GM12878 (cell line): ENCODE measurements at regions not wholly inside any gene's neighbourhood (a gene's known extent, or its start where the extent isn't known, plus 50 kb on each side); places are given as distances from the start of the nearest gene placed in this dataset.
A peak's percentile ranks its signal among the peaks of the same experiment; 100 is the strongest.

Experiments used
- ATAC-seq: fragments of 200-7000 bp; cut with Tn5 transposase; 3 replicates; pipeline ENCODE4 v1.9.1; 2020; ENCODE audit warnings: mild to moderate bottlenecking, moderate library complexity
- BruUV-seq: library from RNA; stranded (reverse); fragments of 400-500 nt; replicated peaks from 2 replicates; lab custom pipeline; 2021; lab: Mats Ljungman, UMichigan
- CTCF ChIA-PET: fragments of 300-600 bp; sonication (Branson Sonifier 250); formaldehyde crosslinking; extraction: SDS; loops from one replicate; lab custom pipeline; 2021; ENCODE audit warnings: inconsistent platforms; lab: Yijun Ruan, JAX
- POLR2A ChIA-PET: fragments of 350-600 bp; formaldehyde crosslinking; extraction: SDS; loops from one replicate; lab custom pipeline; 2021; ENCODE audit warnings: inconsistent platforms; lab: Charles Lee
- RAD21 ChIA-PET: fragments of 300-600 bp; sonication (Branson Sonifier 250); formaldehyde crosslinking; loops from one replicate; lab custom pipeline; 2023; ENCODE audit warnings: antibody characterized with exemption; ENCODE audit not compliant: unreplicated experiment; lab: Charles Lee
- SMC1A ChIA-PET: fragments of 300-600 bp; sonication (Branson Sonifier 250); formaldehyde crosslinking; loops from one replicate; lab custom pipeline; 2023; ENCODE audit not compliant: unreplicated experiment, uncharacterized antibody; lab: Charles Lee
- DNase-seq: peaks from one replicate; pipeline ENCODE4 v3.0.0-alpha.2; 2011; ENCODE audit warnings: low read depth, low spot score
- FAIRE-seq: peaks from 3 replicates; lab custom pipeline; 2011; peaks lifted over from hg19 to GRCh38; lab: Jason Lieb, UNC
- H2AFZ ChIP-seq: 2 replicates; pipeline ENCODE4 v1.6.0; 2011; ENCODE audit warnings: low read depth, low read length, control low read depth; ENCODE audit not compliant: control insufficient read depth
- H3K27ac ChIP-seq: 2 replicates; pipeline ENCODE4 v1.5.1; 2011; ENCODE audit warnings: control low read depth; ENCODE audit not compliant: control insufficient read depth, insufficient read depth
- H3K27me3 ChIP-seq, 2 experiments: replicated peaks in 1 of 2; 2 replicates each; pipeline versions ENCODE4 v1.6.0 to v1.6.1; 2011; ENCODE audit warnings: low read length in 1 of 2; ENCODE audit not compliant: control insufficient read depth in 2 of 2, insufficient read depth in 2 of 2
- H3K36me3 ChIP-seq, 2 experiments: 2 replicates each; pipeline ENCODE4 v1.5.1; 2011; ENCODE audit warnings: low read length in 1 of 2; ENCODE audit not compliant: control insufficient read depth in 2 of 2, insufficient read depth in 2 of 2
- H3K4me1 ChIP-seq: 2 replicates; pipeline ENCODE4 v1.6.1; 2011; ENCODE audit warnings: mild to moderate bottlenecking, low read length, moderate library complexity, mixed read lengths; ENCODE audit not compliant: control insufficient read depth, insufficient read depth
- H3K4me2 ChIP-seq: 2 replicates; pipeline ENCODE4 v1.6.0; 2011; ENCODE audit warnings: control low read depth; ENCODE audit not compliant: control insufficient read depth, insufficient read depth
- H3K4me3 ChIP-seq: fragments of 200-600 bp; sonication (generic); 2 replicates; pipeline ENCODE4 v1.5.1; 2016
- H3K79me2 ChIP-seq: 2 replicates; pipeline ENCODE4 v1.6.0; 2011; ENCODE audit warnings: low read length; ENCODE audit not compliant: control insufficient read depth, insufficient read depth
- H3K9ac ChIP-seq: 2 replicates; pipeline ENCODE4 v1.8.0; 2011; ENCODE audit warnings: low read length, control low read depth, mixed read lengths; ENCODE audit not compliant: control insufficient read depth, insufficient read depth
- H3K9me3 ChIP-seq: replicated peaks from 3 replicates; pipeline ENCODE4 v1.5.1; 2011; ENCODE audit warnings: mild to moderate bottlenecking, low read length; ENCODE audit not compliant: control insufficient read depth, insufficient read depth
- H4K20me1 ChIP-seq: 2 replicates; pipeline ENCODE4 v1.6.0; 2011; ENCODE audit not compliant: control insufficient read depth, insufficient read depth
- CEBPB ChIP-seq, 2 experiments: fragments of 150-350 bp in 1 of 2; IDR thresholded peaks; 2 replicates each; pipeline ENCODE4 v1.6.1; 2012 to 2014; ENCODE audit warnings: low read depth in 2 of 2, low read length in 2 of 2, borderline replicate concordance in 1 of 2, inconsistent platforms in 1 of 2
- CHD1 ChIP-seq: IDR thresholded peaks from 2 replicates; pipeline ENCODE4 v1.6.1; 2012; ENCODE audit warnings: low read depth, low read length, improper control_type of control experiment
- CHD2 ChIP-seq: IDR thresholded peaks from 2 replicates; pipeline ENCODE4 v1.6.1; 2011; ENCODE audit warnings: low read depth, low read length, improper control_type of control experiment, borderline replicate concordance
- ETV6 ChIP-seq, 2 experiments: fragments of 450-650 bp in 1 of 2; IDR thresholded peaks in 1 of 2; conservative IDR thresholded peaks in 1 of 2; 2 replicates each; pipeline ENCODE4 v1.6.1; 2014; ENCODE audit warnings: antibody characterized with exemption in 1 of 2, borderline replicate concordance in 1 of 2, low read depth in 1 of 2, mild to moderate bottlenecking in 1 of 2, moderate library complexity in 1 of 2
- EZH2 ChIP-seq: IDR thresholded peaks from 2 replicates; pipeline ENCODE4 v1.6.1; 2012; ENCODE audit warnings: low read depth, mild to moderate bottlenecking, control low read depth, inconsistent platforms, low read length, borderline replicate concordance; ENCODE audit not compliant: control insufficient read depth
- PML ChIP-seq: IDR thresholded peaks from 2 replicates; pipeline ENCODE4 v1.6.1; 2012; ENCODE audit warnings: low read length, inconsistent platforms
- RB1 ChIP-seq: fragments of 450-650 bp; formaldehyde crosslinking; IDR thresholded peaks from 2 replicates; pipeline ENCODE4 v1.6.1; 2017; ENCODE audit warnings: mild to moderate bottlenecking, borderline replicate concordance
- SMARCA5 ChIP-seq: fragments of 450-650 bp; IDR thresholded peaks from 2 replicates; pipeline ENCODE4 v1.6.1; 2017; ENCODE audit warnings: mild to moderate bottlenecking
- ZBED1 ChIP-seq: IDR thresholded peaks from 2 replicates; pipeline ENCODE4 v1.6.1; 2016; ENCODE audit warnings: borderline replicate concordance
- ZSCAN29 ChIP-seq: fragments of 450-650 bp; IDR thresholded peaks from 2 replicates; pipeline ENCODE4 v1.6.1; 2017; ENCODE audit warnings: mild to moderate bottlenecking, moderate library complexity
- ZZZ3 ChIP-seq: IDR thresholded peaks from 2 replicates; pipeline ENCODE4 v1.6.1; 2011; ENCODE audit warnings: low read depth; ENCODE audit not compliant: control insufficient read depth, insufficient read length
- WGBS: methylation state at CpG from one replicate; pipeline ENCODE4 v1.1.6; 2016; ENCODE audit warnings: low lambda C conversion rate; ENCODE audit not compliant: insufficient replicate concordance, insufficient coverage; ENCODE audit errors: missing lambda C conversion rate; 5-methylcytosine and 5-hydroxymethylcytosine counted together
- in situ Hi-C: fragments of 300-500 bp; cut with MboI; formaldehyde crosslinking; loops from 9 replicates; pipeline ENCODE4 v1.14.3; 2018; ENCODE audit warnings: mixed read lengths
- intact Hi-C: fragments of 100-400 bp; cut with micrococcal nuclease; formaldehyde crosslinking; loops from one replicate; pipeline ENCODE4 v1.14.2; 2022; ENCODE audit not compliant: unreplicated experiment
- TF ChIP-seq, protein P1 (sequence below): fragments of 450-650 bp; IDR thresholded peaks from 2 replicates; pipeline ENCODE4 v1.6.1; 2016; ENCODE audit warnings: mild to moderate bottlenecking
- TF ChIP-seq, protein P2 (sequence below): IDR thresholded peaks from 2 replicates; pipeline ENCODE4 v1.6.1; 2012; ENCODE audit warnings: mild to moderate bottlenecking, low read depth, low read length
- TF ChIP-seq, protein P3 (sequence below): fragments of 450-650 bp; IDR thresholded peaks from 2 replicates; pipeline ENCODE4 v1.6.1; 2017; ENCODE audit warnings: borderline replicate concordance

DNA sequence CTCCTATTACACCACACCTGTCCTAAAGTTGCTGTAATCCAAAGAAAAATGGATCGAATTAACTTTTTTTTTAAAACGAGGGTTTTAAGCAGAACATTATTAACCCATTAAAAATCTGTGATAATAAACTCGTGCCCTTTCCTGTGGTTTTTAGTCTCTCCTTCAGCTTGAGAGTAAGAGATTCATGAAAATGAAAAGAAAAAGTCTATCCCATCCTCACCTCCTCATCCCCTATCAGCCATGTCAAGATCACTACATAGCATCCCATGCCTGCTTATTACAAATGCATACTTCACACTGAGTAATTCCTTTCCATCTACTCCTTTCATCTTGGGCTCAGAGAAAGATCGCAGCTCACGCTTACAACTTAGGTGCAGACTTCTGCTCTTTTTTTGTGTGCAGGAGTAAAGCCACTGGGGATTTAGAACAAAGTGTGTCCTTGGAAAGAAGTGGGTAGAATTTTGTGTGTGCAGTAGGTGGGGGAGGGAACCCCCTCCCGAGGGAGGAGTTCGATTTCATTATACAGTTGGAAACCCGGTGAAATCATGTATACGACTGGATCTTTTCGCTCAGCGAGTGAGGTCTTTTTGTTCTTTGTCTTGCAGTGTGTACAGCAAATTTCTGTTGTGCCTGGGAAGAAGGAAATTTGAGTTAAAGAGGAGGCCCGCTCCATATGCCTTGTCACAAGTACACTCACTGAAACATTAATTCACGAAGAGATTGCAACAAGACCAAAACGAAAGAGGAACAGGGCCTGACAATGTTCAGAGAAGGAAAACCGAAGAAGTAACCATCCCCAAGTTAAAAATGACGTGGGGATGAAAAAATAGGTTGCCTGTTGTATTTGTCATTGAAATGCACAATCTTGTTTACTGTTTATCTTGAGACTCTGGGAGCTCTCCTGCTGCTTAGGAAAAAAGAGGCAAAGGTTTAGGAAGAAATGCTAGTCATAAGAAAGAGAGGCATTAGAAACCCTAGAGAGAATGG, 146.5 kb upstream of the ZNF217 start:
- H3K9me3 ChIP-seq = no peaks in the 10 kb centered on the region; the same call in 2 of the 3 replicates
- BruUV-seq = TSS peak; percentile 84
- H3K79me2 ChIP-seq = no peaks in the 10 kb centered on the region; the same call in 1 of the 2 replicates
- POLR2A ChIA-PET = interaction anchor here (0.7 to 6.0 kb wide), 10 partner anchors 10 to 177 kb away, joined by 3 to 49 read pairs (median 4); no protein-coding TSS in a partner anchor
- peak; percentile 67 for ATAC-seq
- H3K4me3 ChIP-seq = peak overlapping the region; percentile 64
- H3K9ac ChIP-seq = peak overlapping the region; percentile 70
- WGBS = 1% methylated on average over 16 of the region's 16 CpGs
- RAD21 ChIA-PET = interaction anchor here (0.8 to 3.5 kb wide), 21 partner anchors 10 to 183 kb away, joined by 3 to 37 read pairs (median 5); partner anchors contain the start of gene ZNF217
- peak; percentile 49 for FAIRE-seq
- DNase-seq = no peak
- in situ Hi-C loops = loop anchor here (25.0 kb wide), 1 partner anchor 1553 kb away; the partner anchor contains the start of gene ZFP64
- H3K4me1 ChIP-seq = peaks cover 56% of the 10 kb centered on the region
- H3K27ac ChIP-seq = peak overlapping the region; percentile 86
- peak overlapping the region; percentile 79 for H2AFZ ChIP-seq
- no peaks in the 10 kb centered on the region for H4K20me1 ChIP-seq
- no peaks in the 10 kb centered on the region for H3K27me3 ChIP-seq
- CTCF ChIA-PET = interaction anchor here (0.6 to 7.4 kb wide), 10 partner anchors 10 to 248 kb away, joined by 3 to 47 read pairs (median 5); no protein-coding TSS in a partner anchor
- peak overlapping the region; percentile 85 for H3K4me2 ChIP-seq
- SMC1A ChIA-PET = interaction anchor here (1.0 to 14.8 kb wide), 22 partner anchors 9 to 176 kb away, joined by 3 to 290 read pairs (median 8); no protein-coding TSS in a partner anchor
- intact Hi-C loops = loop anchor here (5.0 kb wide), 3 partner anchors 83 to 158 kb away; no protein-coding TSS in a partner anchor
- no peaks in the 10 kb centered on the region for H3K36me3 ChIP-seq
- TF ChIP-seq CEBPB (IDR thresholded peaks at IDR 0.05; ENCODE audit: borderline replicate concordance in 1 of 2, low read depth in 2 of 2, low read length in 2 of 2) = no peak; a peak in 1 of 4 replicates
- TF ChIP-seq RB1 = no peak
- TF ChIP-seq ETV6 (conservative IDR thresholded peaks at IDR 0.05 in 1 of 2, IDR thresholded peaks at IDR 0.05 in 1 of 2; ENCODE audit: borderline replicate concordance in 1 of 2, low read depth in 1 of 2) = peak in 1 of 2 experiments; percentile 91; a peak in 2 of 4 replicates
- no peak for TF ChIP-seq SMARCA5
- TF ChIP-seq, protein P1, sequence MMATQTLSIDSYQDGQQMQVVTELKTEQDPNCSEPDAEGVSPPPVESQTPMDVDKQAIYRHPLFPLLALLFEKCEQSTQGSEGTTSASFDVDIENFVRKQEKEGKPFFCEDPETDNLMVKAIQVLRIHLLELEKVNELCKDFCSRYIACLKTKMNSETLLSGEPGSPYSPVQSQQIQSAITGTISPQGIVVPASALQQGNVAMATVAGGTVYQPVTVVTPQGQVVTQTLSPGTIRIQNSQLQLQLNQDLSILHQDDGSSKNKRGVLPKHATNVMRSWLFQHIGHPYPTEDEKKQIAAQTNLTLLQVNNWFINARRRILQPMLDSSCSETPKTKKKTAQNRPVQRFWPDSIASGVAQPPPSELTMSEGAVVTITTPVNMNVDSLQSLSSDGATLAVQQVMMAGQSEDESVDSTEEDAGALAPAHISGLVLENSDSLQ = 0 out of 2 replicates have a peak, but pooled peaks have one; percentile 4
- TF ChIP-seq ZZZ3 = no peak
- TF ChIP-seq PML = 0 out of 2 replicates have a peak, but pooled peaks have one; percentile 13
- no peak for TF ChIP-seq EZH2
- TF ChIP-seq, protein P2, sequence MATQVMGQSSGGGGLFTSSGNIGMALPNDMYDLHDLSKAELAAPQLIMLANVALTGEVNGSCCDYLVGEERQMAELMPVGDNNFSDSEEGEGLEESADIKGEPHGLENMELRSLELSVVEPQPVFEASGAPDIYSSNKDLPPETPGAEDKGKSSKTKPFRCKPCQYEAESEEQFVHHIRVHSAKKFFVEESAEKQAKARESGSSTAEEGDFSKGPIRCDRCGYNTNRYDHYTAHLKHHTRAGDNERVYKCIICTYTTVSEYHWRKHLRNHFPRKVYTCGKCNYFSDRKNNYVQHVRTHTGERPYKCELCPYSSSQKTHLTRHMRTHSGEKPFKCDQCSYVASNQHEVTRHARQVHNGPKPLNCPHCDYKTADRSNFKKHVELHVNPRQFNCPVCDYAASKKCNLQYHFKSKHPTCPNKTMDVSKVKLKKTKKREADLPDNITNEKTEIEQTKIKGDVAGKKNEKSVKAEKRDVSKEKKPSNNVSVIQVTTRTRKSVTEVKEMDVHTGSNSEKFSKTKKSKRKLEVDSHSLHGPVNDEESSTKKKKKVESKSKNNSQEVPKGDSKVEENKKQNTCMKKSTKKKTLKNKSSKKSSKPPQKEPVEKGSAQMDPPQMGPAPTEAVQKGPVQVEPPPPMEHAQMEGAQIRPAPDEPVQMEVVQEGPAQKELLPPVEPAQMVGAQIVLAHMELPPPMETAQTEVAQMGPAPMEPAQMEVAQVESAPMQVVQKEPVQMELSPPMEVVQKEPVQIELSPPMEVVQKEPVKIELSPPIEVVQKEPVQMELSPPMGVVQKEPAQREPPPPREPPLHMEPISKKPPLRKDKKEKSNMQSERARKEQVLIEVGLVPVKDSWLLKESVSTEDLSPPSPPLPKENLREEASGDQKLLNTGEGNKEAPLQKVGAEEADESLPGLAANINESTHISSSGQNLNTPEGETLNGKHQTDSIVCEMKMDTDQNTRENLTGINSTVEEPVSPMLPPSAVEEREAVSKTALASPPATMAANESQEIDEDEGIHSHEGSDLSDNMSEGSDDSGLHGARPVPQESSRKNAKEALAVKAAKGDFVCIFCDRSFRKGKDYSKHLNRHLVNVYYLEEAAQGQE = no peak
- no peak for TF ChIP-seq CHD1
- TF ChIP-seq, protein P3, sequence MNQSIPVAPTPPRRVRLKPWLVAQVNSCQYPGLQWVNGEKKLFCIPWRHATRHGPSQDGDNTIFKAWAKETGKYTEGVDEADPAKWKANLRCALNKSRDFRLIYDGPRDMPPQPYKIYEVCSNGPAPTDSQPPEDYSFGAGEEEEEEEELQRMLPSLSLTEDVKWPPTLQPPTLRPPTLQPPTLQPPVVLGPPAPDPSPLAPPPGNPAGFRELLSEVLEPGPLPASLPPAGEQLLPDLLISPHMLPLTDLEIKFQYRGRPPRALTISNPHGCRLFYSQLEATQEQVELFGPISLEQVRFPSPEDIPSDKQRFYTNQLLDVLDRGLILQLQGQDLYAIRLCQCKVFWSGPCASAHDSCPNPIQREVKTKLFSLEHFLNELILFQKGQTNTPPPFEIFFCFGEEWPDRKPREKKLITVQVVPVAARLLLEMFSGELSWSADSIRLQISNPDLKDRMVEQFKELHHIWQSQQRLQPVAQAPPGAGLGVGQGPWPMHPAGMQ = no peak
- TF ChIP-seq CHD2 = 0 out of 2 replicates have a peak, but pooled peaks have one; percentile 20
- no peak for TF ChIP-seq ZBED1
- TF ChIP-seq ZSCAN29 = no peak
